ENCODE measurements at regions not wholly inside any gene's neighbourhood (a gene's known extent, or its start where the extent isn't known, plus 50 kb on each side); places are given as distances from the start of the nearest gene placed in this dataset.
A peak's percentile ranks its signal among the peaks of the same experiment; 100 is the strongest.
"Not testable (repeated sequence)": the region's sequence is repeated elsewhere in the genome, so short reads cannot be mapped to it uniquely, and the experiment has no call there.

DNA sequence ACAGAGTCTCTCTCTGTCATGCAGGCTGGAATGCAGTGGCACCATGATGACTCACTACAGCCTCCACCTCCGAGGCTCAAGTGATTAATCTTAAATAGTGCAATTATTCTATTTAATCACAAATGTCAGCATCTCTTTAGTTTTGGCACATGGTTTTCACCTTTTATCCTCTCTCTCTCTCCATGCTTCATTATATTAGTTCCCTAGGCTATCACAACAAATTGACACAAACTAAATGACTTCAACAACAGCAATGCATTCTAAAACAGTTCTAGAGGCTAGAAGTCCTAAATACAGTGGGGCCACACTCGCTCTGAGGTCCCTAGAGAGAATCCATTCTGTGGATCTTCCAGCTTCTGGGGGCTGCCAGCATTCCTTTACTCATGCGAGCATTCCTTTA, 178.2 kb upstream of the ZNG1F start:
- not testable (repeated sequence) for H3K27ac ChIP-seq

GRCh38 chr9:41361790-41362189, 172.7 kb upstream of the ZNG1F start:
- H3K27ac ChIP-seq, result not testable (repeated sequence)

DNA sequence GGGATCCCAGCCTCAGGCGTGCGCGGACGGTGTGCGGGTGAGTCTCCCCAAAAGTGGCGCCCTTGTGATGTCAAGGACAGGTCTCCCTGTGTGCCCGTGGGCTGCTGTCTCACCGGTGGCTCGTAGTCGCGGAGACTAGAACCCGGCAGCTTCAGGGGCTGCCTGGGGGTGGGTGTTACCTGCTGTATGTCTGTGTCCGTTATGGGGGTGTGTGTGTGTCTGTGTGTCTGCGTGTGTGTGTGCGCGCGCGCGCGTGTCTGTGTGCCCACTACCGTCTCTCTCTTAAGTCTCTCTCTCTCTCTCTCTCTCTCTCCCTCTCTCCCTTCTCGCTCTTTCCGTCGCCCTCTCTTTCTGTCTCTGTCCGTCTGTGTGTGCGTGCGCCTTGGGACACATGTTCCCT, 170.0 kb upstream of the ZNG1F start:
- H3K27ac ChIP-seq, result peak overlapping the region; percentile 66

GRCh38 chr9:41358682-41359081, 169.6 kb upstream of the ZNG1F start:
- peak overlapping the region; percentile 66 for H3K27ac ChIP-seq

DNA sequence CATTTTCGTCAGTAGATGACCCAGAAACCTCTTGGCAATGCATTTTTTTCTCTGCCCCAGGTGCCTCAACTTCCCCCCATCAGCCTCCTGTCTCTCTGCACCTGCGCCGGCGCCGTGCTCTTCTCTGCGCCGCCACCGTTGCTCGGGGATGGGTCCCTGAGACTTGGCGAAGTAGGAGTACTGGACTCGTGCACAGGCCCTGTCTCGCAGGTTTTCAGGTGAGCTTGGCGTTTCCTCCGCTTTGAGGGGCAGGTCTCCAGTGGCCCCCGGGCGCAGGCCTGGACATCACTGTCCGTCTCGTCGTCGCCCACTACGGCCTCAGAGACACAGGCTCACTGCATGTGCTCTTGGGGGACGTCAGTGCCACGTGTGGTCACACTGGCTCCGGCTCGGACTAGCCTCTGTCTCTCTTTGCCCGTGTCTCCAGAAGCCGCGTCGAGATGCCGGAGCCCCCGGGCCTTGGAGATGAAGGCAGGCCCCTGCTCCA, 168.8 kb upstream of the ZNG1F start:
- H3K27ac ChIP-seq, result 0 out of 2 replicates have a peak overlapping the region, but pooled peaks have one; percentile 33

- not testable (repeated sequence) for H3K27ac ChIP-seq
These were observed 168.2 kb upstream of the ZNG1F start for GRCh38 chr9:41357350-41357748.

- H3K27ac ChIP-seq, result not testable (repeated sequence)
These were observed 167.7 kb upstream of the ZNG1F start for GRCh38 chr9:41356588-41357349.

DNA sequence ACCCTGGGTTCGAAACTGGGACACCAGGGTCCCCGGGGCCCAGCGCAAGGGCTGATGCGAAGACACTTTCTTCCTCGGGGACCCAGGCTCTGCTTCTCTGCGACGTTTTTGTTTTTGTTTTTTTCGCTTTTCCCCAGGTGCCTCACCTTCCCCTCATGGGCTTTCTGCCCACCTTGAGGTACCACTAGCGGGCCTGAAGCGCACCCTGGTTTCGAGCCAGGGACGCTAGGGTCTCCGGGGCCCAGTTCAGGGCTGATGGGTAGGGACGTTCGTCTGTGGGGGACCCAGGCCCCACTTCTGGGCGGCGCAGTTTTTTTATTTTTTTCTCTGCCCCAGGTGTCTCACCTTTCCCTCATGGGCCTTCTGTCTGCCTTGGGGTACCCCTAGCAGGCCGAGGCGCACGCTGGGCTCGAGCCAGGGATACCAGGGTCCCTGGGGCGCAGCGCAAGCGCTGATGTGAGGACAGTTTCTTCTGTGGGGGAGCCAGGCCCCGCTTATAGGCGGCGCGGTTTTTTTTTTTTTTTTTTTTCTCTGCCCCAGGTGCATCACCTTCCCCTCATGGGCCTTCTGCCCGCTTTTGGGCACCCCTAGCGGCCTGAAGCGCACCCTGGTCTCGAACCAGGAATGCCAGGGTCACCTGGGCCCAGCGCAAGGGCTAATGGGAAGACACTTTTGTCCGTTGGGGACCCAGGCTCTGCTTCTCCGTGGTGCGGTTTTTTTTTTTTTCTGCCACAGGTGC, 166.8 kb upstream of the ZNG1F start:
- H3K27ac ChIP-seq, result not testable (repeated sequence)

GRCh38 chr9:41354978-41355377, 165.9 kb upstream of the ZNG1F start:
- not testable (repeated sequence) for H3K27ac ChIP-seq

- not testable (repeated sequence) for H3K27ac ChIP-seq
These were observed 165.2 kb upstream of the ZNG1F start for GRCh38 chr9:41354060-41354934.

GRCh38 chr9:41353026-41353425, 163.9 kb upstream of the ZNG1F start:
- not testable (repeated sequence) for H3K27ac ChIP-seq

GRCh38 chr9:41352390-41352789, 163.3 kb upstream of the ZNG1F start:
- not testable (repeated sequence) for H3K27ac ChIP-seq

DNA sequence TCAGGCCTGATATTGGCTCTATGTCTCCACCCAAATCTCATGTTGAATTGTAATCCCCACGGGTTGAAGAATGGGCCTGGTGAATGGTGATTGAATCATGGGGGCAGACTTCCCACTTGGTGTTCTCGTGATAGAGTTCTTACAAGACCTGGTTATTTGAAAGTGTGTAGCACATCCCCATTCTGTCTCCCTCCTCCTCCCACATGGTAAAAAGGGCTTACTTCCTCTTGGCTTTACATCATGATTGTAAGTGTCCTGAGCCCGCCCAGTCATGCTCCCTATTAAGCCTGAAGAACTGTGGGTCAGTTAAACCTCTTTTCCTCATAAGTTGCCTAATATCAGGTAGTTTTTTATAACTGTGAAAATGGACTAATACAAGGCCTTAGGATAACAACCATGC, 158.8 kb upstream of the ZNG1F start:
- not testable (repeated sequence) for H3K27ac ChIP-seq

DNA sequence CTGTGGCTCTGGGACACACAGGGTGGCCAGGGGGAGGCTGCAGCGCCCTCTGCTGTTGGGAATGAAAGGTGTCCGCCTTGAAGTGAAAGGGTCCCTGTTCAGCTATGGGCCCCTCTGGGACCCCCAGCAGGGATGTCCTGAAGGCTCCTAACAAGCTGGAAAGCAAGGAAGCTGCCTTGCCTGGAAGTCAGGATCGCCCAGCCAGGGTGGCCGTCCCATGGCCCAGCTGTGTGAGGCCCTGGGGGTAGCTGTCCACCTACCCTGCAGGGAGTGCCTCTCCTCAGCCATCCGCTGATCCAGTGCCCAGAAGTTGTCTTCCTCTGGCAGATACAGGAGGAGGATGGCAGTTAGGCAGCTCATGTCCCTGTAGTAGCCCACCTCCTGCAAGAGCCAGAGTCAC, 143.4 kb upstream of the ZNG1F start:
- H3K27ac ChIP-seq, result not testable (repeated sequence)

DNA sequence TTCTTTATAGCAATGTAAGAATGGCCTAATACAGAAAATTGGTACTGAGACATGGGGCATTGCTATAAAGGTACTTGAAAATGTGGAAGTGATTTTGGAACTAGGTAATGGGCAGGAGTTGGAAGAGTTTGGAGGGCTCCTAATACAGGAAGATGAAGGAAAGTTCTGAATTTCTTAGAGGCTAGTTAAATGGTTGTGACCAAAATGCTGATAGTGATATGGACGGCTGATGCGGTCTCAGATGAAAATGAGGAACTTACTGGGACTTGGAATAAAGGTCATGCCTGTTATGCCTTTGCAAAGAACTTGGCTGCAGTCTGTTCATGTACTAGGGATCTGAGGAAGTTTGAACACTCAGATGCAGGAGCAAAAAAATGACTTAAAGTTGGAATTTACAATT, 132.2 kb upstream of the ZNG1F start:
- H3K27ac ChIP-seq, result not testable (repeated sequence)

DNA sequence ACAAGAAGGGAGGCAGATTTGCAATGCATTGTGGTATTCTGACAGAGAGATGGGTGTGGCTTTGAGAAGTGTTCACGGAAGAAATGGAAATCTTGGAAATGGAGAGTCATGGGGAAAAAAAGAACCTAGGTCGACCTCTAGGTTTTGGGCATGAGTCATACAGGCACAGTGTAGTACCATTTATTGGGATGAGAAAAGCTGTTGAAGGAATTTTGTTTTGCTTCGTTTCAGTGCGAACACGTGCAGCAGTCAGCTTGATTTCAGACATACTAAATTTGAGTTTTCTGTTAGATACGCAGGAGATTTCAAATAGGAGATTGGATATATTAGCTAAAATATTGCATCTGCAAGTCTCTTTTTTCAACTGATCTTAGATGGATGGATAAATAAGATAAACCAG, 119.8 kb upstream of the ZNG1F start:
- not testable (repeated sequence) for H3K27ac ChIP-seq

DNA sequence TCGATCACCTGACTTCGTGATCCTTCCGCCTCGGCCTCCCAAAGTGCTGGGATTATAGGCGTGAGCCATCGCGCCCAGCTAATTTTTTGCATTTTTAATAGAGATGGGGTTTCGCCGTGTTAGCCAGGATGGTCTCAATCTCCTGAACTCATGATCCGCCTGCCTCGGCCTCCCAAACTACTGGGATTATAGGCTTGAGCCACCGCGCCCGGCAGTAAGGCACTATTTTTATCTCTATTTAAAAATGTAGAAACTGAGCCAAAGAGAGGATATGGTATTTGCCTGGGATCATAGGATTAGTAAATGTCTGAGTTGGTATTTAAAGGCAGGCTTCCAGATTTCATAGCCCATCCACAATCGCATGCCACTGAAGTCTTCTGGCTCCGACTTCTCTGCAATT, 96.6 kb upstream of the ZNG1F start:
- H3K27ac ChIP-seq, result not testable (repeated sequence)

DNA sequence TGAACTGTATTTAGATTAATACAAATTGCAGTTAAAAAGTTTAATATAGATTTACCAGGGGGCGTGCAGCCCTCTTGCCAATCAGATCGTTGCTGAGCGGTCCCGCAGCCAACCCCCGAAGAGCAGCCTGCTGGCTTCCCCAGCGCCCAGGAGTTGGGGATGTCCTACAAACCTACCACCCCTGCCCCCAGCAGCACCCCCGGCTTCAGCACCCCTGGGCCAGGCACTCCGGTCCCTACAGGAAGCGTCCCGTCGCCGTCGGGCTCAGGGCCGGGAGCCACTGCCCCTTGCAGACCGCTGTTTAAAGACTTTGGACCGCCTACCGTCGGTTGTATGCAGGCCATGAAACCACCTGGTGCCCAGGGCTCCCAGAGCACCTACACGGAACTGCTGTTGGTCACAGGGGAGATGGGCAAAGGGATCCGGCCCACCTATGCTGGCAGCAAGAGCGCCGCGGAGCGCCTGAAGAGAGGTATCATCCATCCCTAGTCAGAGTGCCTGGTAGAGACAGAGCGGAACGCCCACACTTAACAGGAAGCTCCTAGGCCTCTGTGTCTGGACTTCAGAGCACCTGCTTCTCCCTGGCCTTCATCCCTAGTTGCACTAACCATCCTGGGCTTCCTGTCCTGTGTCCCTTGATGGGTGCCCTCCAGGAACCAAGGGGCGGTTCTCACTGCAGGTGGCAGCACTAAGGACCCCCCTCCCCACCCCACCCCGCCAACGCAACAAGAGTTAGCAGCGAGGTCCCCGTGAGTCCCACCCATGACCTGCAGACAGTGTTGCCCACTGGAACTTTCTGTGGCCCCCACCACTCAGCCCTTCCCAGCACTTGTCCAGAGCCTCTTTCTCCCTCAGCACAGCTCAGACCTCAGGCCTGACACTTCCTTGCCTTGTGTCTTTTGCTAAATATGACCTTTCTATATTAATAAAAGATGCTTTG, 91.5 kb upstream of the ZNG1F start:
- not testable (repeated sequence) for H3K27ac ChIP-seq

DNA sequence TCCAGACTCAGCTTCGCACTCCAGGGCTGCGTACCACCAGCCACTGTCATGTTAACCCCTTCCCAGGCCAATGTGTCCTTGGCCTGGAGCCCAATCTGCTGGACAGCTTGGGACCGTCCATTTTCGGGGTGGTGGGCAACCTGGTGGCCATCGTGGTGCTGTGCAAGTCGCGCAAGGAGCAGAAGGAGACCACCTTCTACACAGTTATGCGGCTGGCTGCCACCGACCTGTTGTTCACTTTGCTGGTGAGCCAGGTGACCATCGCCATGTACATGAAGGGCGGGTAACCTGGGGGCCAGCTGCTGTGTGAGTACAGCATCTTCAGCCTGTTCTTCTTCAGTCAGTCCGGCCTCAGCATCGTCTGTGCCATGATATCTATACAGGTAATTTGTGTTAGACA, 90.3 kb upstream of the ZNG1F start:
- H3K27ac ChIP-seq, result not testable (repeated sequence)

DNA sequence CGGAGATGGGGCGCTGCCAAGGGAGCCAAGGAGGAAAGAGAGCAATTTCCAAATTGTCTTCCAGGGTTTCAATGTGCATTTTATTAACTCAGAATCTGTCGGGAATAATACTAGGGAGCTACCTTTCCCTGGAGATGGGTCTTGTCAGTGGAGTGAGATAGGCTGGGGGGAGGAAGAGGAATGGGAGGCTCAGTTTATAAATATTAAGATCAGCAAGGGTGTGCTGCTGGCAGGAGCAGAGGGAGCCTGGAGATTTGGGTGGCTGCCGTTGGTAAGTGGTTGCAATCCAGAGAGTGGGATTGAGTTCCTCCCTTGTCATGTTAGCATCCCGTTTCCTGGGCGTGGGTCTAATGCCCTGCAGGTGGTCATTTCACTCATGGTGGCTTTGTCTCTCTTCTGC, 89.9 kb upstream of the ZNG1F start:
- H3K27ac ChIP-seq, result not testable (repeated sequence)

DNA sequence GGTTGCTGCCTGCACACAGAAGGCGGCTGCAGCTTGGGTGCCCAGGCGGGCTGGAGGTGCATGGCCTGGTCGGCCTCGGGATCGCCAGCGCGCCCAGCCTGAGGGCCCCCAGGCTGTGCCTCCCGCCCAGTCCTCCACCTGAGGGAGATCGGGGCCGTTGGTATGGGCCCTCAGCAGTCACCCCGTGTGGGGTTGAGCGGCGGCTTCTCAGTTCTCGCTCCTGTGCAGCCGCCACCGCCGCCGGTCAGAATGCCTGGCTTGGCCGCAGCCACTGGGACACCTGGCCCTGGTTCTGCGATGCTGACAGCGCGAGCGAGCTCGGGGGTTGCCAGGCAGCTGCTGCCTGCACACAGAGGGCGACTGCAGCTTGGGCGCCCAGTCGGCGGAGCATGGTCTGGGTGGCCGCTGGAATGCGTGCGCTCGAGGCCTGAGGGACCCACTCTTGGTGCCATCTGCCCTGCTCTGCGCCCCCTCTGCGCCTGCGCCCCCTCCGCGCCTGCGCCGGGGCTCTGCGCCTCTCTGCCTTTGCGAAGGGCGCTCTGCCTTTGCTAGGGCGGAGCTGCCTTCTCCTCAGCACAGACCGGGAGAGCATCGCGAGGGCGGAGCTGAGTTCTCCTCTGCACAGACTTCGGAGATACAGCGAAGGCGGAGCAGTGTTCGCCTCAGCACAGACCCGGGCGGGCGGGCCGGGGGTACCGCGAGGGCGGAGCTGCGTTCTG, 84.6 kb upstream of the ZNG1F start:
- H3K27ac ChIP-seq, result not testable (repeated sequence)

Data from C4-2B (cell line).